RPMI8226 (cell line): ENCODE measurements at regions not wholly inside any gene's neighbourhood (a gene's known extent, or its start where the extent isn't known, plus 50 kb on each side); places are given as distances from the start of the nearest gene placed in this dataset.
A peak's percentile ranks its signal among the peaks of the same experiment; 100 is the strongest.
"Not testable (repeated sequence)": the region's sequence is repeated elsewhere in the genome, so short reads cannot be mapped to it uniquely, and the experiment has no call there.

Source experiments
- DNase-seq: peaks from one replicate; pipeline ENCODE4 v3.0.0-alpha.2; 2015

DNA sequence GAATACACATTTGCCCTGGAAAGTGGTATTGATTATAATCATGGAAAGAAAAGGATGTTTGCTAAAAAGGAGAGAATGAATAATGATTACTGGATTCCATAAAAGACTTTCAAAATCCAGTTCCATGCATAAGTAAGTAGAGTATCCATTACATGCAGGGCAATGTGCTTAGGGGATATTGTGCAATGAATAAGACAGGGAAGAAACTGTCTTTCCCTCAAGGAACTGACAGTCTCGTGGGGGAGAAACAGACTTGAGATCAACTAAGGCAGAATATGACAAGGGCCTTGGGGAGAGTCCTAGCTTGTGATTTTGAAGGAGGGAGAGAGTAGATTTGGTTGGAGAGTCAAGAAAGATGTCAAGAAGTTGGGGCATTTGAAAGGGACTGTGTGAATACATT, 130.6 kb downstream of the SPP2 start:
- DNase-seq: no peak

DNA sequence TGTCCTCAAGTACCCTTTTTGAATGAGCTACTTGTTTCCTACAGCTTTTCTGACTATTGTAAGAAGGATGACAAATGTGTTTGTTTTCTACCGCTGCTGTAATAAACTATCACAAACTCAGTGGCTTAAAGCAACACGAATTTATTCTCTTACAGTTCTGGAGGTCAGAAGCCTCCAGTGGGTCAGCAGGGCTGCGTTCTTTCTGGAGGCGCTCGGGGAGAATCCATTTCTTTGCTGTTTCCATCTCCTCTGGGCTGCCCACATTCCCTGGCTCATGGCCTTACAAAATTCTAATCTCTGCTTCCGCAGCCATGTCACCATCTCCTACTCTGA, 128.5 kb downstream of the SPP2 start:
- no peak for DNase-seq

DNA sequence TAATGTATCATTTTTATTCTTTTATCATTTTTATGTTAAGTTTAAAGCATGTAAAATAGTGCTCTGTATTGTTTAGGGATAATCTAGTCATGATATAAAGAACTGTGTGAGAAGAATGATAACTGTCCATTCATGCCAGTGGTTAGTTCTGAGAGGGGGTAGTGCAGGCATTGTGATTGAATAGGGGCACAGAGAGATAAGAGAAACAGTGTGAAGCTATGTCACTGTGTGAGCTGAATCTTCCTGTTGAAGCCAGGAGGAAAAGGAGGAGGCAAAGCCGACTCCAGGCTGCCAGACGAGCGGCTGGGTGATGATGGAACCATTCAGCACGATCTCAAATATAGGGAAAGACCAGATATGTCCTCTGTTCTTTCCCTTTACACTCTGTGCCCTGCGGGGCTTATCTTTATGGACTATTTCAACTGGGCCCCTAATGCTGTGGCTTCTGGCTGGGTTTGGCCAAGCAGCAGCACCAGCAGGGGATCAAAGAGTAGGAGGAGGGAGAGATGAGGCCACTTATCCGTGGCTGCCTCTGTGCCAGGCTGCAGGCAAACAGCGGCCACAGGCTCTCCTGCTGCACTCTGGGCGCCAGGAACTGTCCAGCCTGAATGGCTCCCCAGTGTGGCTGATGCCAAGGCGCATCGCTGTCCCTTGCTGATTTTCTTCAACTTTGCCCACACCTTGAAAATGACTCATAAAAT, 128.0 kb downstream of the SPP2 start:
- no peak for DNase-seq

DNA sequence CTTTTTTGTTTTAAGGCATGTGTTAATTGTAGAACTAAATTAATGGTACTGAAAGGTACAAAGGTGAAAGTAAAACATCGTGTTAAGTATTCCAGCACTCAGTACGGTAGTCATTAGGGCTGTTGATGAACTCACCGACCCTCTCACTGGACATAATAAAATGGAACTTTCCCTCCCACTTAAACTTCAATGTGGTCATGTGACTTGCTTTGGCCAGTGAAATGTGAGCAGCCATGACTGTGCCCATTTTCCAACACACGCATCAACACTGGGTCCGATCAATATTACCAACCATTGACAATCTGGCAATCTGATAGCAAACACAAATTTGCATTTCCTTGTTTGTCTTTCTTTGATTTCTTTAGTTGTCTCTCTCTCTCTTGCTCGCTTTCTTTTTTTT, 125.1 kb downstream of the SPP2 start:
- no peak for DNase-seq

DNA sequence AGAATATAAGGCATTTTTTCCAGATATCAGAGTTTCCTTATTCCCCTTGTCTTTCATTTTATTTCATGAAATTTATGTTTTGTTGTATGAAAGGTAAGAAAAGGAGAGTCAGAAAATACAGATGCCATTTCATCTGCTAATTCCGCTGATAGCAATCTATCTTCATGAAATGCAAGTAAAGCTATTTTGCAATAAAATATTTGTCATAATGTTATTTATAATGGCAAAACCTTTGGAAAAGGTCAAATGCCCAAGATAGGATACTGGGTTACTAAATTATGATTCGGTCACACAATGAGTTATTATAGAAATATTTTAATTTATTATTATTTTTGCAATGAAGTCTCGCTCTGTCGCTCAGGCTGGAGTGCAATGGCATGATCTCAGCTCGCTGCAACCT, 124.2 kb downstream of the SPP2 start:
- no peak for DNase-seq

DNA sequence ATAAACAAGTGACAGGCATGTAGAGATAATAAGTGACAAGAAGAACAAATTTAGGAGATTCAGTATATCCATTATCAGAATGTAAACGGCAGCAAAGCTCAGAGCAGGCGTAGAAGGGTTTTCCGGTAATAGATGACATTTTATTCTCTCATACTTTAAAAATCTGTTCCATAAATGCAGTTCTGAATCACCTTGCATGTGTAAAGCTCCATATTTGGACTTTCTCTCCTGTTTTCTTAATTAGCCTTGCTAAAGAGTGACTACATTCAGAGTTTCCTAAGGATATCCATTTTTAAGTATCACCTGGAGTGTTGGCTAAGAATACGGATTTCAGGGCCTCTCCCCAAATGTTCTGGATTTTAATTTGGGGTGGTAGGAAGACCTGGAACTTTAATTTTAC, 122.0 kb downstream of the SPP2 start:
- no peak for DNase-seq

DNA sequence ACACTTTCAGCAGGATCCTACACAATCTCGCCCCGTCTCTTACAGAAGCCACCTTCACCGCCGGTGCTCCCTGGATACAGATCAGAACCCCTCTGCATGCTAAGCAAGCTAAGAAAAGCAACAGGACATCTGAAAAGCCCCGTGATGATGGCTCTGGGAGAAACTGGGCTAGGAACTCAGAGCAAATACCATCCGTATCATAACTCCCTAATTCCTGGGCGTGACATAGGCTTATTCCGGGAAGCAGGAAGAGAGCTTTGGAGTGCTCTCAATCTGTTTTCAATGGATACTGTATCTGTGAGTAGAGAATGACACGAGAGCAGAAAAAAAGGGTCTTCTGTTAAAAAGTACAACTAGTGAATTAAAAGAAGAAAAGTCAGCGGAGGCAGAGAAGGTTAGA, 121.6 kb downstream of the SPP2 start:
- DNase-seq: no peak

DNA sequence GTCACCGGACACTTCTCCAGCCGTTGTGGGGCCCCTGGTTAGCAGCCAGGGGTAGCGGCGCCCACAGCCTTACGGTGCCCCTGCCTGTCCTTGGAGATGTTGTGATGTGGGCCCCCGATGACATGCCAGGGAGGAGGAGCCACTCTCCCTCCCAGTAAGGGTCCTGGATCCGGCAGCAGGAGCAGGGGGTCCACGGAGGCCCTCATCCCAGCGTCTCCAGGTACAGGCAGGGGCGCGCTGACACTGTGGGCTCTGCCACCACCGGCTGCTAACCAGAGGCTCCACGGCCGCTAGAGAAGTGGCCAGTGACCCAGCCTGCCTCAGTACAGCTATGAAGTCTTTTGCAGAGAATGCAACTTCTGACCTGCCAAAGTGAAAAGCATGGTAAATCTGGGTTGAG, 121.2 kb downstream of the SPP2 start:
- no peak for DNase-seq

DNA sequence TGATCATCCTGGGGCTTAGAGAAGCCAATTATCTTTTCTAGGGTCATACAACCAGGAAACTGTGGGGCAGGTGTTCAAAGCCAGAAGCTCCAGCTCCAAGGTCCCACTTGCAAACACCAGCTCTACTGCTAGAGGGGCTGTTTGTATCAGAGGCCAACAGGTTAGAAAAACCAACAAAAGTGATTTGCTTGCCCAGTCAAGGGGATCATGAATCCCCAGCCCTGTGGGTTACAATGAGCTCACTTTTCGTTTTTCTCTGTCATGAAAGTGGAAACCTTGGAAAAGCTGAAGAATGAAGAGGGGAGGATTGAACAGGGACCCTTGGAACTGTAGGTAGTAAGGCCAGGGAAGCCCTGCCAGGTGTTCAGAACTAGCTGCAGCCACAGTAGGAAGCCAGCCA, 119.2 kb downstream of the SPP2 start:
- DNase-seq: no peak

DNA sequence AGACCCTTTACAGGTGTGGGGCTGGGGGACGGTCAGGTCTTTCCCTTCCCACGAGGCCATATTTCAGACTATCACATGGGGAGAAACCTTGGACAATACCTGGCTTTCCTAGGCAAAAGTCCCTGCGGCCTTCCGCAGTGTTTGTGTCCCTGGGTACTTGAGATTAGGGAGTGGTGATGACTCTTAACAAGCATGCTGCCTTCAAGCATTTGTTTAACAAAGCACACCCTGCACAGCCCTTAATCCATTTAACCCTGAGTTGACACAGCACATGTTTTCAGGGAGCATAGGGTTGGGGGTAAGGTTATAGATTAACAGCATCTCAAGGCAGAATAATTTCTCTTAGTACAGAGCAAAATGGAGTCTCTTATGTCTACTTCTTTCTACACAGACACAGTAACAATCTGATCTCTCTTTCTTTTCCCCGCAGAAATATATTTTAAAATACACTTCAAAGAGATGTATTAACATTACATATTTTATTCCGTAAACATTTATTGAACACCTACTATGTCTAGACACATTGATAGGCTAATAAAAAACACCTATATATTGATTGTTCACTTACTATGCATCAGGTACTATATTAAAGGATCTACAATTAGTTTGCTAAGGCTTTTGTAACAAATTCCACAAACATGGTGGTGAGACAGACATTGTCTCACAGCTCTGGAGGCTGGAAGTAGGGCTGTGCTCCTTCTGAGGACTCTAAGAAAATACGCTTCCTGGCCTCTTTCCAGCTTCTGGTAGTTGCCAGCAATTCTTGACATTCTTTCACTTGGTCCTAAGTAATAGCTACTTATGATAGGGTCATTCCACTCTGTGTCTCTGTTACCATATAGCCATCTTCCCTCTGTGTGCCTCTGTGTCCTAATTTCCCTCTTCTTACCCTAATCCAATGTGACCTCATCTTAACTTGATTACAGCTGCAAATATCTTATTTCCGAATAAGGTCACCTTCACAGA, 118.4 kb downstream of the SPP2 start:
- DNase-seq: not testable (repeated sequence)

DNA sequence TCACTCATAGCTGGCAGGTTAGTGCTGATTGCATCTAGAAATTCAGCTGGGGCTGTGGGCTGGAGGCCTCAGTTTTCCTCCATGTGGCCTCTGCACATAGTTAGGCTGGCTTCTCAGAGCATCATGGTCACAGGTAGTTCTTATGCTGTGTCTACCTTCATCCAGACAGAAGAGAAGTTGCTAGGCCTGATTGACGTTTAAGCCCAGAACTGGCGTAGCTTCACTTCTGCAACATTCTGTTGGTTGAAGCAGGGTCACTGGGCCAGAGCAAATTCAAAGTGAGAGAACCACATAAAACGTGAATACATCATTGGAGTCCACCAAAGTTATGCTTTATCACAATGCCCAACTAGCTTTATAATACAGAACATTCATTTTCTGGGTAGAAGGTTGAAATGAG, 116.0 kb downstream of the SPP2 start:
- no peak for DNase-seq

DNA sequence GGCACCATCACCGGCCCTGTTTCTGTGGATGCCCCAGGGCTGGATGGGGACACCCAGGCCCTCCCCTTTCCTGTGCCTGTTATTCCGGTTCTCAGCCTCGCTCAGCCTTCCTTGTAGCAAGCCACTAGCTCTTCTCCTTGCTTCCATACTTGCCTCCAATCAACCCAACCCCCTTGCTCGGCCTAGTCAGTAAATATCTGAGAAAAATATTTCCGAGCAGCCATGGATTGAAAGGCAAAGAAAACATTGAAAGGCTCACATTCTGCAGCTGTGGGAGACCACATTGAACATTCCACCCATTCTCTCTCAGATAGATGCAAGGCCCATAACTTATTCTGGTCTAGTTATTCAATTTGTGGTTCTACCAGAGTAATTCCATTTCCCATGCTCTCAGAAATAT, 114.9 kb downstream of the SPP2 start:
- no peak for DNase-seq

DNA sequence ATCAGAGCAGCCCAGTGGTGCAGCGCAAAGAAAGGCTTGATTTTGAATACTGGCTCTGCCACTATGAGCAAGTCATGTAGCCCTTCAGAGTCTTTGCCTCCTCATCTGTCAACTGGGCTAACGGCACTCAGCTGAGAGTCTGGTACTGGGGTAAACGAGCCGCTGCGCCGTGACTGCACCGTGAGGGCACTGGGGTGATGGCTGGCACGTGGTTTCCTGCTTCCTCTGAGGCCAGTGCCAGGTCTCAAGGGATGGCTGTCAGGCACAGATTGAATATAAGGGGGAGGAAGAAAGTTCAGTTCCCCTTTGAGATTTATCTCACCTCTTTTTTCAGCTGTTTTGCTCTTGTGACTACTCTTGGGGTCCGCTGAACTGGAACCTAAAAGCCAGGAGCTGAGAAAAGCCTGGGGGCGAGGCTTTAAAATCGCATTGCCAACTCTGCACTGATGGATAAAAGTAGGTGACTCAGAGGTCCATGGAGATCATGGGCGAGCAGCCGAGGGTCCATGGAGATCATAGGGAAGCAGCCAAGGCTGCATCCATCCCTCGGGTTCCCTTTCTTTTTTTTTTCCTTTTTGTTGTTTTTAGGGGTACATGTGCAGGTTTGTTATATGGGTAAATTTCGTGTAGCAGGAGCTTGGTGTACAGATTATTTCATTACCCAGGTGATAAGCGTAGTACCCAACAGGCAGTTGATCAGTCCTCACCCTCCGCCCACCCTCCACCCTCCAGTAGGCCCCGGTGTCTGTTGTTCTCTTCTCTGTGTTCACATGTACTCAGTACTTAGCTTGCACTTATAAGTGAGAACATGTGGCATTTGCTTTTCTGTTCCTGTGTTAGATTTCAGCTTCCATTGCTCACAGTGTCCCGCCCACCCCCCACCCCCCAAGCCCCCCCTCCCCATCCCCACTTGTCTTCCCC, 114.3 kb downstream of the SPP2 start:
- DNase-seq: no peak

DNA sequence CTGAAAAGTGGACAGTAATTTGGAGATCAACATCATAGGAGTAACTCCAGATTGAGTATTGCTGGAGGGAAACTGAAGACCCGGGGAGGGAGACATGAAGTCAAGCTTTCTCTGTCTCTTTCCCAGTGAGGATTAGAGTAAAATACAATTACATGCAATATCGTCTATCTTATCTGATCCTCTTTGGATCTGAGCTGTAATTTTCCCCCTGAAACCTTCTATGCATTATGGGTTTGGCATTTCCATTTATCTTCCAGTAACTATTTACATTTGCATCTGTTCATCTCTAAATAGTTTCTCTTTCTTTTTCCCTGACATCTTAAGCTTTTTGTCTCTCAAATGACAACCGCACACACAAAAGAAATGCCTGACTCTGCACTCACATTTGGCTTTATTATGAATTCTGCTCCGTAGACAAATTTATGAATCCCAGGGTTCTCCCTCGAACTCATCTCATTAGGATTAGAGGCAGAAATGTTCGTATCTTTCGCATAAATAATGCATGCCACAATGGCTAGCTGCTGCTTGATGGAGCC, 113.1 kb downstream of the SPP2 start:
- no peak for DNase-seq

DNA sequence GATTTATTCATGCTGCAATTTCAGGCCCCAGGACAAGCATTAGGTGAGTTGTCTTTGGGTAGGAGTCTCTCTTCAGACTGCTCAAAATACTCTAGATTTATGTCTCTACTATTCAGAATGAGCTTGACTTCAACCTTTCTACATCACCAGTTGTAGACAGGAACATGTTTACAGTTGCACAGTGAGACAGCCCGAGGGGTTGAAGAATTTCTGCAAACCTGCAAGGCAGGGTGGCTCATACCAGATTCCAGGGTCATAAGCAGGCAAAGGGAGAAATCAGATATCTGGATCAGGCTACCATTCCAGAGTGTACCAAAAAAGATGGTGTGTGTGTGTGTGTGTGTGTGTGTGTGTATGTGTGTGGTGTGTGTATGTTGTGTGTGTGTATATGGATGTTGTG, 112.4 kb downstream of the SPP2 start:
- no peak for DNase-seq

DNA sequence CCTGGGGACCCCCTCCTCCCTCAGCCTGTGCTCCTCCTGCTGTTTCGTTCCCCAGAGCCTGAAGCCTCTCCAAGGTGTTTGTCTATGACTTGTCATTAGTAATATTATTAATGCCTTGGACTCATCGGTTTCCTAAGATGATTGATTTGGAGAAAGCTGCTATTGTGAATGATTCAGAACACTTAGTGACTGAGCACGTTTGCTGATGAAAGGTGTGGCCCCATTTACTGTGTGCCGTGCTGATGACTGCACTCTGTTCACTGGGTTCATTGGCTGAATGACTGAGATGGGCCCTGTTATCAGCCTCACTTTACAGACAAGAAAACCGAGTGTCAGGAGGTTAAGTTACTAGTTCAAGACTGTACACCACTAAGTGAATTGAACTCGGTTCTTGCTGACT, 111.4 kb downstream of the SPP2 start:
- no peak for DNase-seq

DNA sequence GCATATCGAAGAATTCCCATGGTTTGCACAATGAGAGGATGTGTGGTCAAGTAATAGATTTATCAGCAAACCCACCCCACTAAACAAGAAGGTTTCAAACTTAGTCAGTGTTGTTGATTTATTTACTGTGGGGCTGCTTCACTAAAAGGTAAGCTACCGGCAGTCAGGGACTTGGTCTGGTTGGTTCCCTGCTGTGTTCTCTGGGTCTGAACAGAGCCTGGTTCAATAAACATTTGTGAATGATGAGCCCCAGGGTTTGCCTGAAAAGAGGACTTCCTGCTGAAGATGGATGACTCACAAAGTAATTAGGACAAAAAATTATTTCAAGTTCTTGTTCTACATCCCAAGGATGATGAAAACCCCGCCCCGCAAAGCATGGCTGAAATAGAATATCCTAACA, 108.3 kb downstream of the SPP2 start:
- DNase-seq: no peak

DNA sequence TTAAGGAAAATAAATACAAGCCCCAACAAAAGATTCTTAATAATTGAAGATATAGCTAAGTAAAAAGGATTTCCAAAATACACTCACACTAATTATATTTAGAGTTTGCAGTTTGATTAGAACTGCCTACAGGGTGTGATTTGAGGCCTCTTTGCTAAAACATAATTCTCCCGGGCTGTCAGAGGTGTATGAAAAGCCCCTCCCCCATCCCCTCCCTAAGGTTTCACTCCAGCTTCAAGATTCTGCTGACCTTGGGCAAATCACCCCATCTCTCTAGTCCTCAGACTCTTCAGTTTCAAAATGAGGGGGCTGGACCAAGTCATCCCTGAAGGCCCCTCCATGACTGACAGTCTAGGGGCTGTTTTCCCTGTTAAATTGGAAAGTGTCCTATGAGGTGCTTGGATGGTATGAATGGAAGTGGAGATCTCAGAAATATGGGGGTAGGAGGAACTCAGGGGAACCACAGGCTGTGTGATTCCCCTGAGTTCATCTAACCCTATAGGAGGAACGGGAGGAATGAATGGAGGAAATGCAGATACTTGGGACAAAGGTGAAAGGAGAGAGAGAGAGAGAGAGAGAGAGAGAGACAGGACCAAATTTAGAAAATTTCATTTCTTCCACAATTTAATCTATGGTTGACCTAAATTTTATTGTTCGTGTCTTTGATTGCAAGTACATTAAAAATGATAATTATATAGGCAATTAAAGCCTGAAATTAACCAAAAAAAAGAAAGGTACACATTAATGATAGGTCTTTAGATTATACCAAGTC, 107.5 kb downstream of the SPP2 start:
- DNase-seq: peak; percentile 9

DNA sequence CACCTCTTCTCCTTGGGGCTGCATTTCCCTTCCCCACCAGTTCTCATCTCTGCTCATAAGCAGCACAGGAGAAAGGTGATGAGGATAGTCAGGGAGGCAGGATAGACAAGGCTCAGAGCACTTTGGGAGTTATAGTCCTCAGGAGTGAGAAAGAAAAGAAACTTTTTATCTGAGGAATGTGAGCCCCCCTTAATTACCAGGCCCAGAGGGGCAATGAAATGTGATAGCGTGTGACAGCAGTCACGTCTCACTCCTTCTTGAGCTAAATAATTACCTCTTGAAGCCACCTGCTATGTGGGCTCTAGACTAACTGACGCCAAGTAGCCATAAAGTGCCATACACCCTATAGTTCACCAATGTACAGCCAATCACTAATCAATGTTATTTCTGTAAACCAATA, 105.8 kb downstream of the SPP2 start:
- no peak for DNase-seq

DNA sequence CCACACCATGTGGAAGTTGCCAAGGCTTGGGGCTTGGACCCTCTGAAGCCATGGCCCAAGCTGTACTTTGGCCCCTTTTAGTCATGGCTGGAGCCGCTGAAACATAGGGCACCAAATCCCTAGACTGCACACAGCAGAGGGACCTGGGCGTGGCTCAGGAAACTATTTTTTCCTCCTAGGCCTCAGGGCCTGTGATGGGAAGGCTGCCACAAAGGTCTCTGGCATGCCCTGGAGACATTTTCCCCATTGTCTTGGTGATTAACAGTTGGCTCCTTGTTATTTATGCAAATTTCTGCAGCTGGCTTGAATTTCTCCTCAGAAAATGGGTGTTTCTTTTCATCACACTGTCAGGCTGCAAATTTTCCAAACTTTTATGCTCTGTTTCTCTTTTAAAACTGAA, 102.3 kb downstream of the SPP2 start:
- not testable (repeated sequence) for DNase-seq

DNA sequence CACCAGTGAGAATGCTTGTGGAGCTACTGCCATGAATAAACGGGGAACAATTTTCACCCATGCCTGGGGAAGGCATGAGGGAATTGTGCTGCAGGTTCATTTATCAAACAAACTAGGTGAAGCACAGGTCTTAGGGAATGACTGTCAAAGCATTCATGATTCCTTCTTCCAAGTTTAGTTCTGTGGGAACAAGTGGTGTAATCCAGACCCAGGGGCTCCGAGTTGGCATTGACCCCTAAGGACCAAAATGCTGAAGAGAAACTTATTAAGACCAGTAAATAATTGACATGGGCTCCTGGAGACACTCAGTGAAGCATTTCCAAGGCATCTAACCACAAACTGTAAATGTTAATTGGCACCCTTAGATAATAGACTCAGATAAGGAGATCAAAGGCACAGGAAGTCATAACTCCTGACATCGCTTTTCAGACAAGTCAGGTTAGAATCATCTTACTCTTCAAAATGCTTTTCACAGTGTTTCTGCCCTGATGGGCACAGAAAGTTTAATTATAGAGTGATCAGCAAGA, 96.9 kb downstream of the SPP2 start:
- DNase-seq: no peak
